A673 (cell line): ENCODE measurements at regions not wholly inside any gene's neighbourhood (a gene's known extent, or its start where the extent isn't known, plus 50 kb on each side); places are given as distances from the start of the nearest gene placed in this dataset.
A peak's percentile ranks its signal among the peaks of the same experiment; 100 is the strongest.
"Not testable (repeated sequence)": the region's sequence is repeated elsewhere in the genome, so short reads cannot be mapped to it uniquely, and the experiment has no call there.

Source experiments
- BruUV-seq: library from RNA; stranded (reverse); fragments of 400-500 nt; replicated peaks from 2 replicates; lab custom pipeline; 2021; lab: Mats Ljungman, UMichigan
- CTCF ChIA-PET: fragments of 300-600 bp; sonication (Branson Sonifier 250); formaldehyde crosslinking; loops from one replicate; lab custom pipeline; 2022; ENCODE audit warnings: antibody characterized with exemption; lab: Charles Lee
- POLR2A ChIA-PET: fragments of 300-600 bp; sonication (Branson Sonifier 250); formaldehyde crosslinking; loops from one replicate; lab custom pipeline; 2022; ENCODE audit warnings: antibody characterized with exemption; ENCODE audit not compliant: low non-redundant PET; lab: Charles Lee
- DNase-seq: peaks from one replicate; pipeline ENCODE4 v3.0.0-alpha.2; 2015; ENCODE audit warnings: low spot score
- H3K27ac ChIP-seq: fragments of 200-600 bp; sonication (generic); 2 replicates; pipeline ENCODE4 v1.5.1; 2016; ENCODE audit warnings: mixed run types, low read depth, mild to moderate bottlenecking, mixed read lengths, antibody characterized with exemption, low read length; ENCODE audit not compliant: poor library complexity, severe bottlenecking
- H3K27me3 ChIP-seq: fragments of 200-600 bp; sonication (generic); replicated peaks from 2 replicates; pipeline ENCODE4 v1.6.1; 2017; ENCODE audit warnings: mixed run types, low read depth, mild to moderate bottlenecking, mixed read lengths, antibody characterized with exemption, low read length; ENCODE audit not compliant: insufficient read depth, poor library complexity
- H3K36me3 ChIP-seq: fragments of 200-600 bp; sonication (generic); 2 replicates; pipeline ENCODE4 v1.6.1; 2016; ENCODE audit warnings: mixed run types, mild to moderate bottlenecking, mixed read lengths, antibody characterized with exemption, low read length; ENCODE audit not compliant: insufficient read depth, poor library complexity, severe bottlenecking
- H3K4me1 ChIP-seq: fragments of 200-600 bp; sonication (generic); 2 replicates; pipeline ENCODE4 v1.6.1; 2017; ENCODE audit warnings: mixed run types, mild to moderate bottlenecking, mixed read lengths, antibody characterized with exemption, low read length; ENCODE audit not compliant: insufficient read depth, poor library complexity, severe bottlenecking
- H3K4me3 ChIP-seq: fragments of 200-600 bp; sonication (generic); 2 replicates; pipeline ENCODE4 v1.5.1; 2016; ENCODE audit warnings: low read depth, mixed run types, mild to moderate bottlenecking, mixed read lengths, low read length; ENCODE audit not compliant: poor library complexity, severe bottlenecking
- H3K9me3 ChIP-seq: fragments of 200-600 bp; sonication (generic); 2 replicates; pipeline ENCODE4 v1.6.1; 2016; ENCODE audit warnings: mixed run types, low read depth, mild to moderate bottlenecking, mixed read lengths, antibody characterized with exemption, low read length; ENCODE audit not compliant: poor library complexity, severe bottlenecking
- intact Hi-C: fragments of 100-400 bp; cut with micrococcal nuclease; formaldehyde crosslinking; loops from one replicate; pipeline ENCODE4 v1.10.0; 2022; ENCODE audit not compliant: unreplicated experiment

GRCh38 chrY:26268934-26269333 lies 647.0 kb downstream of the CDY1 start:
- CTCF ChIA-PET, H3K27ac ChIP-seq, DNase-seq, H3K36me3 ChIP-seq, POLR2A ChIA-PET, intact Hi-C loops, H3K9me3 ChIP-seq, H3K4me1 ChIP-seq, BruUV-seq, H3K4me3 ChIP-seq, H3K27me3 ChIP-seq: not testable (repeated sequence)

GRCh38 chrY:26273089-26273488 lies 651.2 kb downstream of the CDY1 start:
- H3K36me3 ChIP-seq, DNase-seq, BruUV-seq, POLR2A ChIA-PET, H3K27me3 ChIP-seq, H3K9me3 ChIP-seq, intact Hi-C loops, CTCF ChIA-PET, H3K4me1 ChIP-seq, H3K27ac ChIP-seq, H3K4me3 ChIP-seq: not testable (repeated sequence)

GRCh38 chrY:26306046-26306445 lies 684.1 kb downstream of the CDY1 start:
- H3K4me3 ChIP-seq, H3K27ac ChIP-seq, CTCF ChIA-PET, intact Hi-C loops, H3K36me3 ChIP-seq, POLR2A ChIA-PET, H3K27me3 ChIP-seq, BruUV-seq, H3K4me1 ChIP-seq, DNase-seq, H3K9me3 ChIP-seq: not testable (repeated sequence)

GRCh38 chrY:26306630-26307385 lies 684.9 kb downstream of the CDY1 start:
- H3K27ac ChIP-seq, DNase-seq, H3K9me3 ChIP-seq, H3K27me3 ChIP-seq, H3K4me1 ChIP-seq, H3K36me3 ChIP-seq, CTCF ChIA-PET, H3K4me3 ChIP-seq, BruUV-seq, POLR2A ChIA-PET, intact Hi-C loops: not testable (repeated sequence)

- H3K27me3 ChIP-seq, CTCF ChIA-PET, H3K36me3 ChIP-seq, POLR2A ChIA-PET, H3K4me1 ChIP-seq, H3K9me3 ChIP-seq, H3K4me3 ChIP-seq, DNase-seq, BruUV-seq, H3K27ac ChIP-seq, intact Hi-C loops: not testable (repeated sequence)
These were observed 686.4 kb downstream of the CDY1 start for GRCh38 chrY:26308308-26308707.

GRCh38 chrY:26315065-26315464 lies 693.1 kb downstream of the CDY1 start:
- H3K27me3 ChIP-seq, intact Hi-C loops, H3K4me3 ChIP-seq, BruUV-seq, POLR2A ChIA-PET, H3K27ac ChIP-seq, H3K36me3 ChIP-seq, H3K9me3 ChIP-seq, H3K4me1 ChIP-seq, CTCF ChIA-PET: not testable (repeated sequence)
- DNase-seq = peak; percentile 12

- POLR2A ChIA-PET, H3K36me3 ChIP-seq, H3K9me3 ChIP-seq, H3K27me3 ChIP-seq, BruUV-seq, intact Hi-C loops, DNase-seq, H3K4me1 ChIP-seq, CTCF ChIA-PET, H3K27ac ChIP-seq, H3K4me3 ChIP-seq: not testable (repeated sequence)
These were observed 697.7 kb downstream of the CDY1 start for GRCh38 chrY:26319488-26320202.
